ENCODE measurements at regions not wholly inside any gene's neighbourhood (a gene's known extent, or its start where the extent isn't known, plus 50 kb on each side); places are given as distances from the start of the nearest gene placed in this dataset.

GRCh38 chr20:19847383-19847782 is 89.3 kb downstream of the RIN2 start:
- TF ChIP-seq POLR2A (IDR thresholded peaks at IDR 0.05) (no peak), CTCF (IDR thresholded peaks at IDR 0.05) (no peak)
- Histone ChIP-seq H3K27me3 (no peaks in the 10 kb centered on the region), H3K27ac (no peak overlapping the region), H3K36me3 (replicated peaks in 1 of 2) (no peaks in the 10 kb centered on the region), H3K4me3 (no peak overlapping the region), H3K4me1 (replicated peaks in 1 of 2) (peaks cover 4 to 17% of the 10 kb centered on the region in 2 donors), H3K9me3 (replicated peaks in 1 of 3) (no peaks in the 10 kb centered on the region)
- no peak for DNase-seq
- 86 to 91% (median 89%) methylated on average over 3 of the region's 3 CpGs for WGBS, 4 donors
- intact Hi-C loops (cut with DNase I): no loop called here

GRCh38 chr20:19849341-19850197 is 91.5 kb downstream of the RIN2 start:
- 52 to 66% (median 61%) methylated on average over 14 of the region's 14 CpGs for WGBS, 4 donors
- intact Hi-C loops (cut with DNase I): no loop called here

GRCh38 chr20:19850198-19850533 is 92.1 kb downstream of the RIN2 start:
- no peak for DNase-seq
- no peaks in the 10 kb centered on the region for H3K27me3 ChIP-seq
- no peaks in the 10 kb centered on the region for H3K9me3 ChIP-seq (replicated peaks in 1 of 3)
- peaks cover 4 to 17% of the 10 kb centered on the region in 2 donors for H3K4me1 ChIP-seq (replicated peaks in 1 of 2)
- H3K4me3 ChIP-seq: no peak overlapping the region
- intact Hi-C loops (cut with DNase I): no loop called here
- no peak for TF ChIP-seq POLR2A (IDR thresholded peaks at IDR 0.05)
- no peak for TF ChIP-seq CTCF (IDR thresholded peaks at IDR 0.05)
- no peaks in the 10 kb centered on the region for H3K36me3 ChIP-seq (replicated peaks in 1 of 2)
- H3K27ac ChIP-seq: peak overlapping the region in 2 of 5 donors; percentile 39 to 57
- WGBS, 4 donors: 54 to 63% (median 59%) methylated on average over 3 to 4 of the region's 4 CpGs

More at GRCh38 chr20:19849341-19850197, 91.5 kb downstream of the RIN2 start:
- no peaks in the 10 kb centered on the region for H3K36me3 ChIP-seq (replicated peaks in 1 of 2)
- H3K9me3 ChIP-seq (replicated peaks in 1 of 3): no peaks in the 10 kb centered on the region
- H3K27me3 ChIP-seq: no peaks in the 10 kb centered on the region
- peaks cover 4 to 17% of the 10 kb centered on the region in 2 donors for H3K4me1 ChIP-seq (replicated peaks in 1 of 2)
- TF ChIP-seq CTCF (IDR thresholded peaks at IDR 0.05) (no peak), POLR2A (IDR thresholded peaks at IDR 0.05) (no peak)
- no peak for DNase-seq
- H3K27ac ChIP-seq: peak overlapping the region in 2 of 5 donors; percentile 39 to 57
- H3K4me3 ChIP-seq: no peak overlapping the region

GRCh38 chr20:19851861-19852260 is 93.8 kb downstream of the RIN2 start:
- H3K9me3 ChIP-seq (replicated peaks in 1 of 3): no peaks in the 10 kb centered on the region
- H3K4me1 ChIP-seq (replicated peaks in 1 of 2): peaks cover 4 to 17% of the 10 kb centered on the region in 2 donors
- intact Hi-C loops (cut with DNase I): no loop called here
- no peaks in the 10 kb centered on the region for H3K27me3 ChIP-seq
- WGBS, 4 donors: 78 to 96% (median 85%) methylated on average over 6 to 7 of the region's 7 CpGs
- TF ChIP-seq CTCF (IDR thresholded peaks at IDR 0.05) (no peak), POLR2A (IDR thresholded peaks at IDR 0.05) (no peak)
- no peak overlapping the region for H3K27ac ChIP-seq
- H3K4me3 ChIP-seq: no peak overlapping the region
- DNase-seq: no peak
- H3K36me3 ChIP-seq (replicated peaks in 1 of 2): no peaks in the 10 kb centered on the region

Data from adrenal gland (tissue), 9 donors.